ENCODE measurements at regions not wholly inside any gene's neighbourhood (a gene's known extent, or its start where the extent isn't known, plus 50 kb on each side); places are given as distances from the start of the nearest gene placed in this dataset.

- H3K4me3 ChIP-seq: no peak overlapping the region
- DNase-seq: no peak
- 77 to 81% (median 79%) methylated on average over 5 of the region's 5 CpGs for WGBS, 5 donors
- no peak overlapping the region for H3K27ac ChIP-seq
- TF ChIP-seq CTCF (IDR thresholded peaks at IDR 0.05 in 8 of 11, conservative IDR thresholded peaks at IDR 0.05 in 3 of 11) (no peak), POLR2AphosphoS5 (IDR thresholded peaks at IDR 0.05) (no peak), POLR2A (IDR thresholded peaks at IDR 0.05) (no peak)
- no peaks in the 10 kb centered on the region for H3K4me1 ChIP-seq
- intact Hi-C loops (cut with DNase I; ENCODE audit: low total_unique reads): no loop called here
- peaks cover 0 to 7% (median 0%) of the 10 kb centered on the region in 8 donors for H3K9me3 ChIP-seq
- H3K27me3 ChIP-seq (replicated peaks in 1 of 7): peaks cover 0 to 4% (median 0%) of the 10 kb centered on the region in 7 donors
- peaks cover 0 to 5% (median 0%) of the 10 kb centered on the region in 6 donors for H3K36me3 ChIP-seq
Observed at GRCh38 chr20:5492937-5493336, 117.9 kb downstream of the GPCPD1 start.

- Histone ChIP-seq H3K36me3 (peaks cover 0 to 2% (median 0%) of the 10 kb centered on the region in 6 donors), H3K27ac (no peak overlapping the region), H3K9me3 (peaks cover 0 to 7% (median 0%) of the 10 kb centered on the region in 8 donors), H3K4me1 (no peaks in the 10 kb centered on the region), H3K27me3 (replicated peaks in 1 of 7) (peaks cover 0 to 5% (median 0%) of the 10 kb centered on the region in 7 donors), H3K4me3 (no peak overlapping the region)
- no peak for DNase-seq
- TF ChIP-seq POLR2AphosphoS5 (IDR thresholded peaks at IDR 0.05) (no peak), CTCF (IDR thresholded peaks at IDR 0.05 in 8 of 11, conservative IDR thresholded peaks at IDR 0.05 in 3 of 11) (no peak), POLR2A (IDR thresholded peaks at IDR 0.05) (no peak)
- intact Hi-C loops (cut with DNase I; ENCODE audit: low total_unique reads): no loop called here
- 61 to 83% (median 66%) methylated on average over 3 of the region's 3 CpGs for WGBS, 5 donors
Observed at GRCh38 chr20:5491455-5491854, 119.4 kb downstream of the GPCPD1 start.

GRCh38 chr20:5489601-5490000, 121.2 kb downstream of the GPCPD1 start:
- DNase-seq: no peak
- WGBS, 5 donors: 36 to 54% (median 48%) methylated on average over 1 of the region's 1 CpG

GRCh38 chr20:5488823-5489222, 122.0 kb downstream of the GPCPD1 start:
- WGBS, 5 donors: 13 to 25% (median 20%) methylated on average over 2 of the region's 2 CpGs
- Histone ChIP-seq H3K36me3 (no peaks in the 10 kb centered on the region), H3K4me1 (no peaks in the 10 kb centered on the region), H3K4me3 (no peak overlapping the region), H3K9me3 (no peaks in the 10 kb centered on the region), H3K27ac (no peak overlapping the region), H3K27me3 (replicated peaks in 1 of 7) (peaks cover 0 to 9% (median 0%) of the 10 kb centered on the region in 7 donors)
- DNase-seq: no peak
- intact Hi-C loops (cut with DNase I; ENCODE audit: low total_unique reads): no loop called here
- TF ChIP-seq POLR2AphosphoS5 (IDR thresholded peaks at IDR 0.05) (no peak), CTCF (IDR thresholded peaks at IDR 0.05 in 8 of 11, conservative IDR thresholded peaks at IDR 0.05 in 3 of 11) (no peak), POLR2A (IDR thresholded peaks at IDR 0.05) (no peak)

More at GRCh38 chr20:5489601-5490000, 121.2 kb downstream of the GPCPD1 start:
- no peak for TF ChIP-seq POLR2A (IDR thresholded peaks at IDR 0.05)
- no peak for TF ChIP-seq CTCF (IDR thresholded peaks at IDR 0.05 in 8 of 11, conservative IDR thresholded peaks at IDR 0.05 in 3 of 11)
- TF ChIP-seq POLR2AphosphoS5 (IDR thresholded peaks at IDR 0.05): no peak
- peaks cover 0 to 9% (median 0%) of the 10 kb centered on the region in 7 donors for H3K27me3 ChIP-seq (replicated peaks in 1 of 7)
- intact Hi-C loops (cut with DNase I; ENCODE audit: low total_unique reads): no loop called here
- H3K9me3 ChIP-seq: peaks cover 0 to 5% (median 0%) of the 10 kb centered on the region in 8 donors
- no peak overlapping the region for H3K4me3 ChIP-seq
- no peaks in the 10 kb centered on the region for H3K4me1 ChIP-seq
- H3K27ac ChIP-seq: no peak overlapping the region
- H3K36me3 ChIP-seq: no peaks in the 10 kb centered on the region

Measured in spleen (tissue), 11 donors.